Transverse colon (tissue), 4 donors: ENCODE measurements at regions not wholly inside any gene's neighbourhood (a gene's known extent, or its start where the extent isn't known, plus 50 kb on each side); places are given as distances from the start of the nearest gene placed in this dataset.

Experiments
- DNase-seq: peaks from one replicate; pipeline ENCODE4 v3.0.0-alpha.2; 2019
- H3K27ac ChIP-seq, 4 donors: fragments of 200-600 bp; sonication (generic); 2 replicates each; pipeline ENCODE4 v1.5.1; 2016 to 2018; ENCODE audit warnings: inconsistent platforms in 4 of 4
- H3K27me3 ChIP-seq: fragments of 200-600 bp; sonication (generic); 2 replicates; pipeline ENCODE4 v1.5.1; 2017; ENCODE audit warnings: inconsistent platforms
- H3K36me3 ChIP-seq, 4 donors: fragments of 200-600 bp; sonication (generic); 2 replicates each; pipeline ENCODE4 v1.5.1; 2017 to 2019; ENCODE audit warnings: inconsistent platforms in 4 of 4
- H3K4me1 ChIP-seq, 4 donors: fragments of 200-600 bp; sonication (generic); 2 replicates each; pipeline ENCODE4 v1.5.1; 2017 to 2020; ENCODE audit warnings: inconsistent platforms in 4 of 4
- H3K4me3 ChIP-seq, 4 donors: fragments of 200-600 bp; sonication (generic); 1 replicate in 1 of 4; 2 replicates in 3 of 4; pipeline versions ENCODE4 v1.5.1 to v1.6.1; 2017 to 2019; ENCODE audit warnings: inconsistent platforms in 4 of 4
- H3K9me3 ChIP-seq, 2 donors: fragments of 200-600 bp; sonication (generic); 2 replicates each; pipeline ENCODE4 v1.5.1; 2017 to 2019; ENCODE audit warnings: inconsistent platforms in 2 of 2
- CTCF ChIP-seq, 5 experiments: fragments of 200-600 bp in 3 of 5; fragments of 450-650 bp in 2 of 5; sonication (generic) in 3 of 5; IDR thresholded peaks; 1 replicate in 2 of 5; 2 replicates in 3 of 5; pipeline ENCODE4 v1.5.1; 2016 to 2017; ENCODE audit warnings: antibody characterized with exemption in 5 of 5, inconsistent platforms in 3 of 5, mild to moderate bottlenecking in 2 of 5, moderate library complexity in 1 of 5
- EP300 ChIP-seq: sonication (generic); formaldehyde crosslinking; IDR thresholded peaks from one replicate; pipeline ENCODE4 v1.6.1; 2017; ENCODE audit warnings: antibody characterized with exemption, low read depth
- POLR2A ChIP-seq: fragments of 450-650 bp; IDR thresholded peaks from one replicate; pipeline ENCODE4 v1.6.1; 2016; ENCODE audit warnings: antibody characterized with exemption, mild to moderate bottlenecking, moderate library complexity
- POLR2AphosphoS5 ChIP-seq, 3 donors: sonication (generic); formaldehyde crosslinking; IDR thresholded peaks; one replicate each; pipeline ENCODE4 v1.6.1; 2016; ENCODE audit warnings: antibody characterized with exemption in 3 of 3
- WGBS, 2 donors: methylation state at CpG; one replicate each; pipeline ENCODE4 v1.1.5; 2018; ENCODE audit warnings: low coverage in 1 of 2; 5-methylcytosine and 5-hydroxymethylcytosine counted together
- in situ Hi-C, 4 donors: fragments of 200-750 bp; cut with MboI; loops; one replicate each; pipeline versions ENCODE4 v1.15.0 to v1.15.1; 2017; ENCODE audit warnings: low sequenced_read_pairs in 3 of 4, low pct_ligation_motif_present in 1 of 4, low pct_unique_long_range_greater_than_20kb in 1 of 4
- intact Hi-C: fragments of 100-400 bp; cut with DNase I; formaldehyde crosslinking; loops from one replicate; pipeline ENCODE4 v1.15.1; 2023; ENCODE audit warnings: low total_unique reads

DNA sequence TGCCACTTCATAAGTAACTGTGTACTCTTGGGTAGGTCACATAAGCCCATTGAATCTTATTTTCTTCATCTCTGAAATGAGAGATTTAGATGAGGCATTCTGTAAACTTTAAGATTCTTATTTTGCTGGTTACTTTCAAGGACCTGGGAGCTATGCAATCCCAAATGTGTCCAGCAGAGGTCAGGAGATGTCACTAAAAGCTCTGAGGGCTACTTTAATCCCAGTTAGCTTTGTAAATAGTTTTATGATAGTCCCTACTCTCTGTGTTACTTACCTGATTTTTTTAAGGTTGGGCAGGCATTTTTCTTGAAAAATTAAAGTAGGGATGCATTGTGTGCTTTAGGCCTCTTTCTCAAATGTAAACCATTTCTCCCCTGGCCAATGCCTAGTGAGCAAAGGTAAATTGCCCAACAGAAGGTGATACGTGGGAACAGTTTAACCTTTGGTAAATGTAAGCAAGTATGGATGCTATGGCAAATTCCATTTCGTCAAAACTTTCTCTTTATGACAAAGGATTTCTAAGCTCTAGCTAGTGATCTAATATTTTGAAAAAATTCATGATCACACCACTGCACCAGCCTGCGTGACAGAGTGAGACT, 57.1 kb upstream of the WSB1 start:
- in situ Hi-C loops (loop anchor here in 3 of 4 donors (10.0 to 25.0 kb wide), 4 partner anchors 225 to 375 kb away; partner anchors contain the start of gene KSR1 (in 1 of the 3)), intact Hi-C loops (loop anchor here (5.0 to 10.0 kb wide), 2 partner anchors 115 to 368 kb away; no protein-coding TSS in a partner anchor)
- WGBS, 2 donors, result 44 to 48% methylated on average over 3 of the region's 3 CpGs
- TF ChIP-seq POLR2AphosphoS5 (IDR thresholded peaks at IDR 0.05), result no peak
- no peak for TF ChIP-seq POLR2A
- peak; percentile 91 to 94 (median 93) for TF ChIP-seq CTCF (IDR thresholded peaks at IDR 0.05)
- Histone ChIP-seq H3K36me3 (no peaks in the 10 kb centered on the region), H3K4me3 (no peak overlapping the region), H3K27me3 (no peaks in the 10 kb centered on the region), H3K27ac (no peak overlapping the region), H3K9me3 (no peaks in the 10 kb centered on the region), H3K4me1 (peaks cover 0 to 17% (median 3%) of the 10 kb centered on the region in 4 donors)
- DNase-seq, result peak; percentile 89

GRCh38 chr17:27237890-27238289, 56.0 kb upstream of the WSB1 start:
- H3K27me3 ChIP-seq, result no peaks in the 10 kb centered on the region
- H3K9me3 ChIP-seq, result no peaks in the 10 kb centered on the region
- DNase-seq, result no peak
- in situ Hi-C loops, result loop anchor here in 3 of 4 donors (10.0 to 25.0 kb wide), 4 partner anchors 224 to 374 kb away; partner anchors contain the start of gene KSR1 (in 1 of the 3)
- H3K27ac ChIP-seq, result no peak overlapping the region
- H3K4me1 ChIP-seq, result peaks cover 0 to 27% (median 3%) of the 10 kb centered on the region in 4 donors
- WGBS, 2 donors, result 80 to 94% methylated on average over 1 to 7 of the region's 7 CpGs
- H3K36me3 ChIP-seq, result no peaks in the 10 kb centered on the region
- no peak for TF ChIP-seq CTCF (IDR thresholded peaks at IDR 0.05)
- intact Hi-C loops, result loop anchor here (5.0 to 10.0 kb wide), 2 partner anchors 114 to 367 kb away; no protein-coding TSS in a partner anchor
- H3K4me3 ChIP-seq, result no peak overlapping the region

DNA sequence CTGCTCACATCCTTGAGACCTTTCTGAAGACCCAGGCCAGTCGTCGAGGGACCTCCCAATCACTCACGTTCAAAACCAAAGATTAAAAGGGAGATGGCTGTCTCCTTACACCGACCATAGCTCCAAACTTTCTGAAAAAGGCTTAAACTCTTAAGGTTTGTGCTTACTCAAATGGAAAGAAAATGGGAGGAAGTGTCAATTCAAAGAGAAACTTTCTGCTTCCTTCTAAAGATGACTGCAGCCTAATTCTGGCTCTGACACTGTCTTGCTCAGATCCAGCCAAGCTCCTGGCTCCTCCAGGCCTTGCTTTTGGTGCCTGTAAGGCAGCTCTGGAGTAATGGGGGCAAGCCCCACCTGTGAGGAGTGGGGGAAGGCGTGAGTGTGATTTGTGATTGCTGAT, 54.9 kb upstream of the WSB1 start:
- in situ Hi-C loops, result loop anchor here in 3 of 4 donors (10.0 to 25.0 kb wide), 4 partner anchors 223 to 373 kb away; partner anchors contain the start of gene KSR1 (in 1 of the 3)
- H3K4me1 ChIP-seq, result peaks cover 0 to 32% (median 3%) of the 10 kb centered on the region in 4 donors
- TF ChIP-seq EP300, result no peak
- no peak for TF ChIP-seq POLR2AphosphoS5 (IDR thresholded peaks at IDR 0.05)
- TF ChIP-seq POLR2A, result no peak
- TF ChIP-seq CTCF (IDR thresholded peaks at IDR 0.05), result no peak
- 64 to 74% methylated on average over 2 to 5 of the region's 5 CpGs for WGBS, 2 donors
- H3K4me3 ChIP-seq, result no peak overlapping the region
- DNase-seq, result no peak
- no peaks in the 10 kb centered on the region for H3K27me3 ChIP-seq
- peak overlapping the region in 2 of 4 donors; percentile 36 to 46 for H3K27ac ChIP-seq
- H3K9me3 ChIP-seq, result no peaks in the 10 kb centered on the region
- no peaks in the 10 kb centered on the region for H3K36me3 ChIP-seq
- intact Hi-C loops, result loop anchor here (5.0 to 10.0 kb wide), 2 partner anchors 113 to 366 kb away; no protein-coding TSS in a partner anchor

DNA sequence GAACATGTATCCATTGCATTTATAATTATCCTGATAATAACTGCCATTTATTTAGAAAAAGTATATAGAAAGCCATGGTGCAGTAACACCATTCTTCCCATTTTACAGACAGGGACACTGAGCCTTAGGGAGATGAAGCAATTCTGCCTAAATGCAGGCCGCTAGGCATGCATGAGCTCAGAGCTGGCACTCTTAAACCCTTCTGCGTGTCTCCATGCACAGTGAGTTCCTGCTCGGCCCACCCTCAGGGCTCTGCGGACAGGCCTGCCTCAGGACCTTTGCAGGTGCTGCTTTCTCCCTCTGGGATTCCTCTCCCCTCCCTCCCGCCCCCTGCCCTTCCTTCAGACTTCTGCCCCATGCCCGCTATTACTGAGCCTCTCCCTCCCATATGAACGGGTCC, 54.3 kb upstream of the WSB1 start:
- in situ Hi-C loops, result loop anchor here in 3 of 4 donors (10.0 to 25.0 kb wide), 4 partner anchors 223 to 373 kb away; partner anchors contain the start of gene KSR1 (in 1 of the 3)
- H3K27ac ChIP-seq, result no peak overlapping the region

More for the DNA sequence above, 54.3 kb upstream of the WSB1 start:
- intact Hi-C loops, result loop anchor here (5.0 to 10.0 kb wide), 2 partner anchors 113 to 365 kb away; no protein-coding TSS in a partner anchor
- no peak overlapping the region for H3K4me3 ChIP-seq
- TF ChIP-seq CTCF (IDR thresholded peaks at IDR 0.05), result no peak
- TF ChIP-seq POLR2AphosphoS5 (IDR thresholded peaks at IDR 0.05), result no peak
- TF ChIP-seq EP300, result no peak
- TF ChIP-seq POLR2A, result no peak
- H3K9me3 ChIP-seq, result no peaks in the 10 kb centered on the region
- H3K36me3 ChIP-seq, result no peaks in the 10 kb centered on the region
- 80 to 90% methylated on average over 3 to 7 of the region's 7 CpGs for WGBS, 2 donors
- H3K4me1 ChIP-seq, result peaks cover 0 to 37% (median 7%) of the 10 kb centered on the region in 4 donors
- DNase-seq, result no peak
- no peaks in the 10 kb centered on the region for H3K27me3 ChIP-seq
